Caco-2 (cell line): ENCODE measurements at regions not wholly inside any gene's neighbourhood (a gene's known extent, or its start where the extent isn't known, plus 50 kb on each side); places are given as distances from the start of the nearest gene placed in this dataset.

Experiments
- BruUV-seq: library from RNA; stranded (reverse); fragments of 400-500 nt; replicated peaks from 2 replicates; lab custom pipeline; 2021; lab: Mats Ljungman, UMichigan
- CTCF ChIA-PET: fragments of 300-600 bp; sonication (Branson Sonifier 250); formaldehyde crosslinking; loops from one replicate; lab custom pipeline; 2022; ENCODE audit warnings: antibody characterized with exemption; lab: Charles Lee
- POLR2A ChIA-PET: fragments of 300-600 bp; sonication (Branson Sonifier 250); formaldehyde crosslinking; loops from one replicate; lab custom pipeline; 2022; ENCODE audit warnings: antibody characterized with exemption; lab: Charles Lee
- DNase-seq, 2 experiments: peaks; one replicate each; pipeline versions ENCODE4 v3.0.0 to v3.0.0-alpha.2; 2020 to 2022
- H3K27me3 ChIP-seq: replicated peaks from 2 replicates; pipeline ENCODE4 v1.6.0; 2011; ENCODE audit warnings: low read length; ENCODE audit not compliant: control insufficient read depth, insufficient read depth
- H3K36me3 ChIP-seq: 2 replicates; pipeline ENCODE4 v1.5.1; 2011; ENCODE audit warnings: low read length; ENCODE audit not compliant: control insufficient read depth, insufficient read depth
- H3K4me1 ChIP-seq: fragments of 250-450 bp; sonication (Bioruptor Pico); 2 replicates; pipeline ENCODE4 v1.5.1; 2020; ENCODE audit warnings: mild to moderate bottlenecking
- H3K4me3 ChIP-seq: 2 replicates; pipeline ENCODE4 v1.5.1; 2011; ENCODE audit warnings: low read depth, mild to moderate bottlenecking, control low read depth, low read length
- H3K9me3 ChIP-seq: fragments of 250-450 bp; sonication (Bioruptor Pico); 2 replicates; pipeline ENCODE4 v1.5.1; 2020; ENCODE audit warnings: mild to moderate bottlenecking, moderate library complexity
- H3K27ac Mint-ChIP-seq: one replicate; pipeline ENCODE4 v1.8.0; 2022; ENCODE audit warnings: mixed read lengths; ENCODE audit not compliant: unreplicated experiment
- H3K27me3 Mint-ChIP-seq: one replicate; pipeline ENCODE4 v1.8.0; 2022; ENCODE audit warnings: mixed read lengths; ENCODE audit not compliant: insufficient read depth, unreplicated experiment
- H3K36me3 Mint-ChIP-seq: one replicate; pipeline ENCODE4 v1.8.0; 2022; ENCODE audit warnings: mild to moderate bottlenecking, mixed read lengths; ENCODE audit not compliant: insufficient read depth, unreplicated experiment
- H3K4me1 Mint-ChIP-seq: one replicate; pipeline ENCODE4 v1.8.0; 2022; ENCODE audit warnings: low read depth, mixed read lengths; ENCODE audit not compliant: unreplicated experiment
- H3K4me3 Mint-ChIP-seq: one replicate; pipeline ENCODE4 v1.8.0; 2022; ENCODE audit warnings: mild to moderate bottlenecking, moderate library complexity, mixed read lengths; ENCODE audit not compliant: unreplicated experiment
- H3K9me3 Mint-ChIP-seq: one replicate; pipeline ENCODE4 v1.8.0; 2022; ENCODE audit warnings: mixed read lengths; ENCODE audit not compliant: unreplicated experiment
- intact Hi-C: fragments of 100-400 bp; cut with micrococcal nuclease; formaldehyde crosslinking; loops from one replicate; pipeline ENCODE4 v1.10.0; 2022; ENCODE audit not compliant: unreplicated experiment
- TF ChIP-seq, protein P1 (sequence below), 2 experiments: fragments of 200-600 bp in 1 of 2; IDR thresholded peaks; 1 replicate in 1 of 2; 2 replicates in 1 of 2; pipeline versions ENCODE4 v1.5.1 to v1.8.0; 2011 to 2022; ENCODE audit warnings: antibody characterized with exemption in 1 of 2, control low read depth in 1 of 2, inconsistent platforms in 1 of 2, low read depth in 1 of 2, low read length in 1 of 2, mild to moderate bottlenecking in 1 of 2, moderate library complexity in 1 of 2; ENCODE audit not compliant: insufficient read depth in 1 of 2, severe bottlenecking in 1 of 2, unreplicated experiment in 1 of 2

DNA sequence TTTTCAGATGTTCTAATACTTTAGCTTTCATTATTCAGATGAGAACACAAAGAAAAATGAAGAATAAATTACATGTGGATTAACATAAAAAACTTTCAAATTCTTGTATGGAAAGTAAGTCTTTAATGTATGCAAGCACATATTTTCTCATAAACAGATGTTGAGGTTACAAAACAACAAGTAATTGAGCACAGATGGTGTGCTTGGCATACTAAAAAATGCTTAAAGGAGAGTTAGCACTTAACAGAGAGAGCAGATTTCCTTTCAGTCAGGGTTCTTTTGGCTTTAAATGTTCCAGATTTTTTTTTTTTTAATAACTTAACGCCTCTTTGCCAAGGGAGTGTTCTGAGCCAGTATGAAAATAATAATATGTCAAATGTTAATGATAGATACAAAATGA is 96.0 kb downstream of the RASSF9 start:
- no peaks in the 10 kb centered on the region for H3K36me3 ChIP-seq
- H3K4me1 Mint-ChIP-seq, result no peaks in the 10 kb centered on the region
- no peaks in the 10 kb centered on the region for H3K9me3 ChIP-seq
- no peak for DNase-seq
- H3K27me3 ChIP-seq, result no peaks in the 10 kb centered on the region
- H3K27me3 Mint-ChIP-seq, result no peaks in the 10 kb centered on the region
- BruUV-seq, result no TSS peak
- H3K27ac Mint-ChIP-seq, result no peak overlapping the region
- H3K4me3 Mint-ChIP-seq, result no peak overlapping the region
- TF ChIP-seq, protein P1, sequence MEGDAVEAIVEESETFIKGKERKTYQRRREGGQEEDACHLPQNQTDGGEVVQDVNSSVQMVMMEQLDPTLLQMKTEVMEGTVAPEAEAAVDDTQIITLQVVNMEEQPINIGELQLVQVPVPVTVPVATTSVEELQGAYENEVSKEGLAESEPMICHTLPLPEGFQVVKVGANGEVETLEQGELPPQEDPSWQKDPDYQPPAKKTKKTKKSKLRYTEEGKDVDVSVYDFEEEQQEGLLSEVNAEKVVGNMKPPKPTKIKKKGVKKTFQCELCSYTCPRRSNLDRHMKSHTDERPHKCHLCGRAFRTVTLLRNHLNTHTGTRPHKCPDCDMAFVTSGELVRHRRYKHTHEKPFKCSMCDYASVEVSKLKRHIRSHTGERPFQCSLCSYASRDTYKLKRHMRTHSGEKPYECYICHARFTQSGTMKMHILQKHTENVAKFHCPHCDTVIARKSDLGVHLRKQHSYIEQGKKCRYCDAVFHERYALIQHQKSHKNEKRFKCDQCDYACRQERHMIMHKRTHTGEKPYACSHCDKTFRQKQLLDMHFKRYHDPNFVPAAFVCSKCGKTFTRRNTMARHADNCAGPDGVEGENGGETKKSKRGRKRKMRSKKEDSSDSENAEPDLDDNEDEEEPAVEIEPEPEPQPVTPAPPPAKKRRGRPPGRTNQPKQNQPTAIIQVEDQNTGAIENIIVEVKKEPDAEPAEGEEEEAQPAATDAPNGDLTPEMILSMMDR (IDR thresholded peaks at IDR 0.05; ENCODE audit: insufficient read depth in 1 of 2, low read depth in 1 of 2, low read length in 1 of 2, severe bottlenecking in 1 of 2, unreplicated experiment in 1 of 2), result no peak
- no peaks in the 10 kb centered on the region for H3K4me1 ChIP-seq
- no peak overlapping the region for H3K4me3 ChIP-seq
- CTCF ChIA-PET, result no interaction called here
- no peaks in the 10 kb centered on the region for H3K9me3 Mint-ChIP-seq
- POLR2A ChIA-PET, result no interaction called here
- intact Hi-C loops, result no loop called here
- no peaks in the 10 kb centered on the region for H3K36me3 Mint-ChIP-seq

DNA sequence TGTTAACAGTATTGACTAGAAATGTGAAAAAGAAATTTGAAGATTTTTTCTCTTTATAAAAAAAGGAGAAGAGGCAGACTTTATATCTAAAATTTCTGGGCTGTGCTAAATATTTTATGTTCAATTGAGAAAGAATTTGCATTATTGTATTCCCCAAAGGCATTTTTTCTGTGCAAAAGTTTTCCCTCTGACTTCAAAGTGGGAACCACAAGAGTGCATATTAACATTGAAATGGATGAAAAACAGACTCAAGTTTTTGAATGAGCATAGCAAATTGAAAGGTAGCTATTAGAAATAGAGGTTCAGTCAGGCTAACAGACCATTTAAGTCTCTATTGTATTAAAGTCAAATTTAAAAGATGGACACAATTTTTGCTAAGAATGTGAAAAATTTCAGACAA is 95.2 kb downstream of the RASSF9 start:
- no peaks in the 10 kb centered on the region for H3K36me3 ChIP-seq
- no peaks in the 10 kb centered on the region for H3K27me3 ChIP-seq
- H3K9me3 Mint-ChIP-seq, result no peaks in the 10 kb centered on the region
- no peaks in the 10 kb centered on the region for H3K9me3 ChIP-seq
- H3K36me3 Mint-ChIP-seq, result no peaks in the 10 kb centered on the region
- no peaks in the 10 kb centered on the region for H3K4me1 ChIP-seq
- no TSS peak for BruUV-seq
- H3K4me3 ChIP-seq, result no peak overlapping the region
- ChIA-PET POLR2A (no interaction called here), CTCF (no interaction called here)
- H3K27me3 Mint-ChIP-seq, result no peaks in the 10 kb centered on the region
- H3K27ac Mint-ChIP-seq, result no peak overlapping the region
- TF ChIP-seq, protein P1 (IDR thresholded peaks at IDR 0.05; ENCODE audit: insufficient read depth in 1 of 2, low read depth in 1 of 2, low read length in 1 of 2, severe bottlenecking in 1 of 2, unreplicated experiment in 1 of 2), result no peak
- H3K4me1 Mint-ChIP-seq, result no peaks in the 10 kb centered on the region
- no peak overlapping the region for H3K4me3 Mint-ChIP-seq
- intact Hi-C loops, result no loop called here
- no peak for DNase-seq

DNA sequence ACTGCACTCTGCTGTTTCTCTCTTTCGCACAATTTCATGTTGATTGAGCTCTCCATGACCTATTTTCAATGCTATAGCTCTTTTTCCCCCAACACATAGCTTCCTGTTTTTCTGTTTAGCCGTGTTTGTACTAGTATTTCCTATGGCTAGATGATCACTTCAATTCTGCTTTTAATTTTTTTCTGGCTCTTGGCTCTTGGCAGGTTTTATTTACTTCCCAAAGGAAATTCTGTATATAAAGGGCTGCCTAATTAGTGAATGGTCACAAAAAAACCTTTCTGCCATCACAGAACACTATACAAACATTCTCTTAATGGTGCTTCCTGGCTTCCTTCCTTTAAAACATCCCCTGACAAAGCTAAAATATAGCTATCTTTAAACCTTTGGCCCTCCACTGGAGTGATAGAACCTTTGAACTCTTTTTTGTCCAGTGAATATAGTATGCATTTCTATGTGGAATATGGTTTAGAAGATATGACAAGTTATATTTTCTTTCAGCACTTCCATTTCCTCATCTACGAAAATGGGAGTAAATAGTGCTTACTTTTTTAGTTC is 88.2 kb downstream of the RASSF9 start:
- intact Hi-C loops, result no loop called here
- Histone ChIP-seq H3K4me3 (no peak overlapping the region), H3K36me3 (no peaks in the 10 kb centered on the region), H3K27me3 (no peaks in the 10 kb centered on the region), H3K9me3 (no peaks in the 10 kb centered on the region), H3K4me1 (no peaks in the 10 kb centered on the region)
- no peak for DNase-seq
- POLR2A ChIA-PET, result no interaction called here
- H3K4me1 Mint-ChIP-seq, result no peaks in the 10 kb centered on the region
- no peaks in the 10 kb centered on the region for H3K36me3 Mint-ChIP-seq
- TF ChIP-seq, protein P1 (IDR thresholded peaks at IDR 0.05; ENCODE audit: insufficient read depth in 1 of 2, low read depth in 1 of 2, low read length in 1 of 2, severe bottlenecking in 1 of 2, unreplicated experiment in 1 of 2), result no peak
- BruUV-seq, result no TSS peak
- H3K4me3 Mint-ChIP-seq, result no peak overlapping the region
- H3K9me3 Mint-ChIP-seq, result no peaks in the 10 kb centered on the region
- H3K27me3 Mint-ChIP-seq, result no peaks in the 10 kb centered on the region
- H3K27ac Mint-ChIP-seq, result no peak overlapping the region
- CTCF ChIA-PET, result no interaction called here
